OCI-LY3 (cell line): ENCODE measurements at regions not wholly inside any gene's neighbourhood (a gene's known extent, or its start where the extent isn't known, plus 50 kb on each side); places are given as distances from the start of the nearest gene placed in this dataset.
A peak's percentile ranks its signal among the peaks of the same experiment; 100 is the strongest.

Experiments used
- H2AFZ ChIP-seq: fragments of 200-600, 300-600 bp; shearing (Covaris generic); 2 replicates; pipeline ENCODE4 v1.6.0; 2014; ENCODE audit warnings: antibody characterized with exemption, low read depth, low read length
- H3K27ac ChIP-seq: fragments of 200-600, 300-600 bp; sonication (generic); 2 replicates; pipeline ENCODE4 v1.5.1; 2014; ENCODE audit warnings: mild to moderate bottlenecking, low read length, moderate library complexity, mixed read lengths
- H3K27me3 ChIP-seq: fragments of 200-600, 300-600 bp; sonication (generic); 2 replicates; pipeline ENCODE4 v1.6.1; 2014; ENCODE audit warnings: low read depth, low read length, mixed read lengths
- H3K36me3 ChIP-seq: fragments of 200-600, 300-600 bp; sonication (generic); replicated peaks from 2 replicates; pipeline ENCODE3; 2014; ENCODE audit warnings: low read depth, low read length, mixed read lengths
- H3K4me1 ChIP-seq: fragments of 300-600, 200-600 bp; sonication (generic); 2 replicates; pipeline ENCODE4 v1.6.1; 2014; ENCODE audit warnings: low read length, mixed read lengths
- H3K4me2 ChIP-seq: fragments of 200-600, 300-600 bp; sonication (generic); 2 replicates; pipeline ENCODE4 v1.6.1; 2014; ENCODE audit warnings: low read length, mixed read lengths
- H3K4me3 ChIP-seq: fragments of 300-600, 200-600 bp; sonication (generic); 2 replicates; pipeline ENCODE4 v1.5.1; 2014; ENCODE audit warnings: antibody characterized with exemption, mild to moderate bottlenecking, low read length, moderate library complexity
- H3K79me2 ChIP-seq: fragments of 300-600, 200-600 bp; shearing (Covaris generic); 2 replicates; pipeline ENCODE4 v1.6.1; 2014; ENCODE audit warnings: mild to moderate bottlenecking, low read length, mixed read lengths
- H3K9ac ChIP-seq: fragments of 300-600, 200-600 bp; shearing (Covaris generic); 2 replicates; pipeline ENCODE4 v1.6.0; 2014; ENCODE audit warnings: mild to moderate bottlenecking, low read length, moderate library complexity
- H3K9me3 ChIP-seq: fragments of 200-600, 300-600 bp; shearing (Covaris generic); 2 replicates; pipeline ENCODE4 v1.6.1; 2014; ENCODE audit warnings: low read length, mixed read lengths; ENCODE audit not compliant: insufficient read depth
- H4K20me1 ChIP-seq: fragments of 200-600, 300-600 bp; sonication (generic); 2 replicates; pipeline ENCODE4 v1.6.1; 2016; ENCODE audit warnings: low read length, mixed read lengths; ENCODE audit not compliant: insufficient read depth
- CTCF ChIP-seq: fragments of 200-600, 300-600 bp; sonication (generic); IDR thresholded peaks from 2 replicates; pipeline ENCODE4 v1.5.1; 2014; ENCODE audit warnings: antibody characterized with exemption, low read length, low read depth
- EZH2phosphoT487 ChIP-seq: fragments of 200-600 bp; shearing (Covaris generic); IDR thresholded peaks from 2 replicates; pipeline ENCODE4 v1.6.1; 2018; ENCODE audit warnings: antibody characterized with exemption, mixed run types, low read depth

- peak overlapping the region; percentile 71 for H3K4me3 ChIP-seq
- no peaks in the 10 kb centered on the region for H3K79me2 ChIP-seq
- H3K9me3 ChIP-seq = no peaks in the 10 kb centered on the region
- H4K20me1 ChIP-seq = no peaks in the 10 kb centered on the region
- H3K4me1 ChIP-seq = peaks cover 17% of the 10 kb centered on the region
- no peak for TF ChIP-seq CTCF
- TF ChIP-seq EZH2phosphoT487 = no peak
- no peaks in the 10 kb centered on the region for H3K27me3 ChIP-seq
- no peak overlapping the region for H3K9ac ChIP-seq
- H3K4me2 ChIP-seq = peak overlapping the region; percentile 84
- H3K36me3 ChIP-seq = no peaks in the 10 kb centered on the region
- no peak overlapping the region for H3K27ac ChIP-seq
- peak overlapping the region; percentile 25; the same call in 1 of the 2 replicates for H2AFZ ChIP-seq
Measured at GRCh38 chr2:62568983-62569837, 63.2 kb upstream of the TMEM17 start.

GRCh38 chr2:62568074-62568473 is 62.1 kb upstream of the TMEM17 start:
- Histone ChIP-seq H3K79me2 (no peaks in the 10 kb centered on the region), H3K4me3 (no peak overlapping the region), H4K20me1 (no peaks in the 10 kb centered on the region), H2AFZ (no peak overlapping the region), H3K27ac (no peak overlapping the region), H3K9me3 (no peaks in the 10 kb centered on the region), H3K4me2 (no peak overlapping the region), H3K9ac (no peak overlapping the region), H3K4me1 (peaks cover 17% of the 10 kb centered on the region), H3K27me3 (no peaks in the 10 kb centered on the region), H3K36me3 (no peaks in the 10 kb centered on the region)
- no peak for TF ChIP-seq EZH2phosphoT487
- no peak for TF ChIP-seq CTCF

- H2AFZ ChIP-seq = no peak overlapping the region
- TF ChIP-seq EZH2phosphoT487 (no peak), CTCF (no peak)
- H3K79me2 ChIP-seq = no peaks in the 10 kb centered on the region
- H3K4me1 ChIP-seq = peaks cover 17% of the 10 kb centered on the region
- no peak overlapping the region for H3K4me2 ChIP-seq
- no peaks in the 10 kb centered on the region for H3K9me3 ChIP-seq
- no peak overlapping the region for H3K27ac ChIP-seq
- H3K9ac ChIP-seq = no peak overlapping the region
- H4K20me1 ChIP-seq = no peaks in the 10 kb centered on the region
- H3K27me3 ChIP-seq = no peaks in the 10 kb centered on the region
- no peak overlapping the region for H3K4me3 ChIP-seq
- no peaks in the 10 kb centered on the region for H3K36me3 ChIP-seq
Measured at GRCh38 chr2:62567669-62568068, 61.7 kb upstream of the TMEM17 start.

GRCh38 chr2:62566847-62567246 is 60.9 kb upstream of the TMEM17 start:
- H3K9ac ChIP-seq = no peak overlapping the region
- H3K4me1 ChIP-seq = peaks cover 17% of the 10 kb centered on the region
- no peaks in the 10 kb centered on the region for H4K20me1 ChIP-seq
- H3K9me3 ChIP-seq = no peaks in the 10 kb centered on the region
- no peaks in the 10 kb centered on the region for H3K36me3 ChIP-seq
- H3K79me2 ChIP-seq = no peaks in the 10 kb centered on the region
- no peak overlapping the region for H3K27ac ChIP-seq
- H3K4me2 ChIP-seq = no peak overlapping the region
- TF ChIP-seq CTCF = no peak
- TF ChIP-seq EZH2phosphoT487 = no peak
- H3K4me3 ChIP-seq = no peak overlapping the region
- H2AFZ ChIP-seq = no peak overlapping the region
- H3K27me3 ChIP-seq = no peaks in the 10 kb centered on the region
